ENCODE measurements at regions not wholly inside any gene's neighbourhood (a gene's known extent, or its start where the extent isn't known, plus 50 kb on each side); places are given as distances from the start of the nearest gene placed in this dataset.

GRCh38 chr10:3891396-3891795 is 106.4 kb upstream of the KLF6 start (continued):
- TF ChIP-seq ZBTB11 (CRISPR knock-in tag; IDR thresholded peaks at IDR 0.05) (no peak), RAD21 (CRISPR knock-in tag; conservative IDR thresholded peaks at IDR 0.05 in 1 of 2, IDR thresholded peaks at IDR 0.05 in 1 of 2) (no peak)

GRCh38 chr10:3890602-3891352 is 105.8 kb upstream of the KLF6 start:
- CTCF ChIA-PET (ENCODE audit: low intra/inter-chr PET ratio): no interaction called here
- POLR2A ChIA-PET: interaction anchor here (0.6 to 2.9 kb wide), 4 partner anchors 36 to 106 kb away, joined by 3 to 13 read pairs (median 4); partner anchors contain the start of gene KLF6
- in situ Hi-C loops (cut with MboI): no loop called here
- Histone ChIP-seq H2AFZ (ENCODE audit: low read depth, low read length) (peak overlapping the region; percentile 85), H3K4me2 (ENCODE audit: insufficient read depth, low read length) (peak overlapping the region; percentile 53), H3K27me3 (ENCODE audit: control insufficient read depth in 2 of 2, insufficient read depth in 2 of 2, low read length in 2 of 2) (no peaks in the 10 kb centered on the region), H3K4me1 (replicated peaks in 1 of 2; ENCODE audit: control insufficient read depth in 2 of 2, insufficient read depth in 2 of 2, low read length in 2 of 2) (peaks cover 10 to 52% of the 10 kb centered on the region in 2 experiments; a peak in 4 of 5 replicates), H3K9ac (ENCODE audit: insufficient read depth in 1 of 2, low read depth in 2 of 2, low read length in 2 of 2) (no peak overlapping the region), H3K9me1 (ENCODE audit: control insufficient read depth, insufficient read depth, low read length) (no peaks in the 10 kb centered on the region), H3K27ac (ENCODE audit: extremely low read depth, low read depth, low read length) (peak overlapping the region; percentile 56), H4K20me1 (replicated peaks; ENCODE audit: control insufficient read depth, insufficient read depth, low read length) (no peaks in the 10 kb centered on the region), H3K4me3 (no peak overlapping the region), H3K9me3 (replicated peaks; ENCODE audit: control insufficient read depth, insufficient read depth, low read depth, low read length) (no peaks in the 10 kb centered on the region), H3K36me3 (ENCODE audit: control insufficient read depth, insufficient read depth, low read length) (no peaks in the 10 kb centered on the region), H3K79me2 (ENCODE audit: control insufficient read depth, insufficient read depth, low read length) (no peaks in the 10 kb centered on the region)
- DNase-seq (ENCODE audit: extremely low read depth in 1 of 4, low spot score in 3 of 4): peak; percentile 31 to 89 (median 44)
- FAIRE-seq: peak; percentile 80
- 12% methylated on average over 14 of the region's 14 CpGs for WGBS (ENCODE audit: insufficient coverage, low coverage, missing lambda C conversion rate)
- intact Hi-C loops (cut with micrococcal nuclease): loop anchor here (1.0 to 2.0 kb wide), 2 partner anchors 36 to 80 kb away; no protein-coding TSS in a partner anchor
- ATAC-seq: peak; percentile 74
- TSS peak; percentile 78 for BruUV-seq (replicated peaks)
- TF ChIP-seq PBX2 (CRISPR knock-in tag; IDR thresholded peaks at IDR 0.05; ENCODE audit: low read depth) (no peak), PBX2 (tag; conservative IDR thresholded peaks at IDR 0.05; ENCODE audit: low read depth) (peak; percentile 80), ZNF184 (CRISPR knock-in tag; IDR thresholded peaks at IDR 0.05) (no peak), TEAD4 (IDR thresholded peaks at IDR 0.05; ENCODE audit: low read length) (no peak; the same call in 1 of the 2 replicates), TEAD4 (CRISPR knock-in tag; IDR thresholded peaks at IDR 0.05; ENCODE audit: borderline replicate concordance) (no peak), PREB (CRISPR knock-in tag; IDR thresholded peaks at IDR 0.05) (no peak), TCF3 (CRISPR knock-in tag; IDR thresholded peaks at IDR 0.05) (peak; percentile 51), SMAD1 (IDR thresholded peaks at IDR 0.05; ENCODE audit: low read depth, low read length, partially characterized antibody) (no peak), CREB1 (IDR thresholded peaks at IDR 0.05) (no peak), CREB1 (CRISPR knock-in tag; IDR thresholded peaks at IDR 0.05) (no peak)

Measured in K562 (cell line).